ENCODE measurements at regions not wholly inside any gene's neighbourhood (a gene's known extent, or its start where the extent isn't known, plus 50 kb on each side); places are given as distances from the start of the nearest gene placed in this dataset.

GRCh38 chr6:44666324-44666723, 278.8 kb downstream of the CDC5L start:
- H3K4me2 ChIP-seq (ENCODE audit: low read length) = no peak overlapping the region
- H3K9ac ChIP-seq (ENCODE audit: low read length) = no peak overlapping the region

GRCh38 chr6:44667226-44667625, 279.7 kb downstream of the CDC5L start:
- Histone ChIP-seq H3K27me3 (ENCODE audit: insufficient read depth, low read depth, low read length) (no peaks in the 10 kb centered on the region), H3K79me2 (replicated peaks; ENCODE audit: insufficient read depth, low read length) (no peaks in the 10 kb centered on the region), H3F3A (ENCODE audit: insufficient read depth, low read length, poor library complexity, severe bottlenecking) (no peaks in the 10 kb centered on the region), H3K4me2 (ENCODE audit: low read length) (no peak overlapping the region), H2AFZ (ENCODE audit: low read depth, low read length) (no peak overlapping the region), H3K9me2 (ENCODE audit: insufficient read depth, low read length) (no peaks in the 10 kb centered on the region), H3K4me3 (ENCODE audit: low read length) (no peak overlapping the region), H4K20me1 (ENCODE audit: insufficient read depth) (no peaks in the 10 kb centered on the region), H3K9me3 (ENCODE audit: low read length) (no peaks in the 10 kb centered on the region), H3K27ac (ENCODE audit: low read length) (no peak overlapping the region), H3K36me3 (ENCODE audit: insufficient read depth, low read length) (no peaks in the 10 kb centered on the region), H3K9ac (ENCODE audit: low read length) (no peak overlapping the region)
- TF ChIP-seq CTCF (IDR thresholded peaks at IDR 0.05; ENCODE audit: poor library complexity, severe bottlenecking) (no peak), RAD21 (conservative IDR thresholded peaks at IDR 0.05) (no peak), POLR2AphosphoS5 (IDR thresholded peaks at IDR 0.05) (no peak), EZH2 (IDR thresholded peaks at IDR 0.05; ENCODE audit: borderline replicate concordance, insufficient read depth, low read length, poor library complexity, severe bottlenecking) (no peak), EP300 (conservative IDR thresholded peaks at IDR 0.05; ENCODE audit: poor library complexity, severe bottlenecking) (no peak), MXI1 (conservative IDR thresholded peaks at IDR 0.05; ENCODE audit: poor library complexity, severe bottlenecking) (no peak), TAF1 (IDR thresholded peaks at IDR 0.05; ENCODE audit: low read depth) (no peak), SMC3 (conservative IDR thresholded peaks at IDR 0.05; ENCODE audit: poor library complexity) (no peak)

More at GRCh38 chr6:44666324-44666723, 278.8 kb downstream of the CDC5L start:
- Histone ChIP-seq H3K79me2 (replicated peaks; ENCODE audit: insufficient read depth, low read length) (no peaks in the 10 kb centered on the region), H3F3A (ENCODE audit: insufficient read depth, low read length, poor library complexity, severe bottlenecking) (no peaks in the 10 kb centered on the region), H3K9me3 (ENCODE audit: low read length) (no peaks in the 10 kb centered on the region), H3K36me3 (ENCODE audit: insufficient read depth, low read length) (no peaks in the 10 kb centered on the region), H3K27me3 (ENCODE audit: insufficient read depth, low read depth, low read length) (no peaks in the 10 kb centered on the region), H2AFZ (ENCODE audit: low read depth, low read length) (no peak overlapping the region), H4K20me1 (ENCODE audit: insufficient read depth) (no peaks in the 10 kb centered on the region), H3K9me2 (ENCODE audit: insufficient read depth, low read length) (no peaks in the 10 kb centered on the region), H3K4me3 (ENCODE audit: low read length) (no peak overlapping the region), H3K27ac (ENCODE audit: low read length) (no peak overlapping the region)
- TF ChIP-seq MXI1 (conservative IDR thresholded peaks at IDR 0.05; ENCODE audit: poor library complexity, severe bottlenecking) = no peak
- no peak for TF ChIP-seq EP300 (conservative IDR thresholded peaks at IDR 0.05; ENCODE audit: poor library complexity, severe bottlenecking)
- TF ChIP-seq CTCF (IDR thresholded peaks at IDR 0.05; ENCODE audit: poor library complexity, severe bottlenecking) = no peak
- no peak for TF ChIP-seq SMC3 (conservative IDR thresholded peaks at IDR 0.05; ENCODE audit: poor library complexity)
- TF ChIP-seq TAF1 (IDR thresholded peaks at IDR 0.05; ENCODE audit: low read depth) = no peak
- TF ChIP-seq EZH2 (IDR thresholded peaks at IDR 0.05; ENCODE audit: borderline replicate concordance, insufficient read depth, low read length, poor library complexity, severe bottlenecking) = no peak
- no peak for TF ChIP-seq POLR2AphosphoS5 (IDR thresholded peaks at IDR 0.05)
- no peak for TF ChIP-seq REST (IDR thresholded peaks at IDR 0.05; ENCODE audit: borderline replicate concordance)
- TF ChIP-seq RAD21 (conservative IDR thresholded peaks at IDR 0.05) = no peak

All from neural cell (in vitro differentiated cells).